K562 (cell line): ENCODE measurements at regions not wholly inside any gene's neighbourhood (a gene's known extent, or its start where the extent isn't known, plus 50 kb on each side); places are given as distances from the start of the nearest gene placed in this dataset.

Experiments used
- ATAC-seq: fragments of 200-7000 bp; cut with Tn5 transposase; 3 replicates; pipeline ENCODE4 v1.9.1; 2020; ENCODE audit warnings: moderate library complexity
- BruUV-seq: library from RNA; stranded (reverse); fragments of 400-500 nt; replicated peaks from 2 replicates; lab custom pipeline; 2021; lab: Mats Ljungman, UMichigan
- CTCF ChIA-PET: fragments of 300-600 bp; formaldehyde crosslinking; extraction: SDS; loops from one replicate; lab custom pipeline; 2021; ENCODE audit warnings: low intra/inter-chr PET ratio; lab: Yijun Ruan, JAX
- POLR2A ChIA-PET: fragments of 300-600, 350-650 bp; sonication (Branson Sonifier 250); formaldehyde crosslinking; extraction: SDS; loops from one replicate; lab custom pipeline; 2021; ENCODE audit warnings: antibody characterized with exemption, inconsistent platforms; lab: Yijun Ruan, JAX
- DNase-seq, 4 experiments: peaks; one replicate each; pipeline versions ENCODE4 v3.0.0 to v3.0.0-alpha.2; 2011 to 2018; ENCODE audit warnings: low spot score in 3 of 4, mixed read lengths in 3 of 4; ENCODE audit errors: extremely low read depth in 1 of 4
- FAIRE-seq: peaks from 2 replicates; lab custom pipeline; 2011; peaks lifted over from hg19 to GRCh38; lab: Jason Lieb, UNC
- H2AFZ ChIP-seq: 2 replicates; pipeline ENCODE4 v1.6.0; 2011; ENCODE audit warnings: low read depth, low read length, control low read depth, inconsistent platforms
- H3K27ac ChIP-seq: fragments of 200-600 bp; 3 replicates; pipeline ENCODE4 v1.8.0; 2011; ENCODE audit warnings: low read depth, mild to moderate bottlenecking, control low read depth, inconsistent platforms, low read length, moderate library complexity, mixed read lengths; ENCODE audit errors: extremely low read depth
- H3K27me3 ChIP-seq, 2 experiments: fragments of 300-600 bp in 1 of 2; 2 replicates in 1 of 2; 3 replicates in 1 of 2; pipeline versions ENCODE4 v1.6.0 to v1.8.0; 2011; ENCODE audit warnings: inconsistent platforms in 2 of 2, low read length in 2 of 2, mild to moderate bottlenecking in 1 of 2, mixed read lengths in 1 of 2, moderate library complexity in 1 of 2; ENCODE audit not compliant: control insufficient read depth in 2 of 2, insufficient read depth in 2 of 2
- H3K36me3 ChIP-seq: fragments of 300-600 bp; 3 replicates; pipeline ENCODE4 v1.8.0; 2011; ENCODE audit warnings: mild to moderate bottlenecking, low read length, inconsistent platforms; ENCODE audit not compliant: control insufficient read depth, insufficient read depth
- H3K4me1 ChIP-seq, 2 experiments: fragments of 200-600 bp in 1 of 2; replicated peaks in 1 of 2; 2 replicates in 1 of 2; 3 replicates in 1 of 2; pipeline versions ENCODE4 v1.5.1 to v1.8.0; 2011; ENCODE audit warnings: inconsistent platforms in 2 of 2, low read length in 2 of 2, mild to moderate bottlenecking in 1 of 2, mixed read lengths in 1 of 2, moderate library complexity in 1 of 2; ENCODE audit not compliant: control insufficient read depth in 2 of 2, insufficient read depth in 2 of 2
- H3K4me2 ChIP-seq: 2 replicates; pipeline ENCODE4 v1.6.1; 2011; ENCODE audit warnings: low read length, control low read depth, inconsistent platforms, mixed read lengths; ENCODE audit not compliant: insufficient read depth
- H3K4me3 ChIP-seq: fragments of 200-600 bp; sonication (generic), shearing (Covaris generic); 2 replicates; pipeline ENCODE4 v1.5.1; 2016; ENCODE audit warnings: control low read depth, inconsistent platforms
- H3K79me2 ChIP-seq: fragments of 200-600 bp; 3 replicates; pipeline ENCODE4 v1.8.0; 2011; ENCODE audit warnings: low read length, inconsistent platforms; ENCODE audit not compliant: control insufficient read depth, insufficient read depth
- H3K9ac ChIP-seq, 2 experiments: 2 replicates each; pipeline versions ENCODE4 v1.6.0 to v1.6.1; 2011; ENCODE audit warnings: low read depth in 2 of 2, low read length in 2 of 2, control low read depth in 1 of 2, inconsistent platforms in 1 of 2, mild to moderate bottlenecking in 1 of 2, mixed read lengths in 1 of 2; ENCODE audit not compliant: insufficient read depth in 1 of 2
- H3K9me1 ChIP-seq: one replicate; pipeline ENCODE4 v1.6.0; 2011; ENCODE audit warnings: inconsistent platforms, mild to moderate bottlenecking, low read length, moderate library complexity; ENCODE audit not compliant: control insufficient read depth, insufficient read depth
- H3K9me3 ChIP-seq: replicated peaks from 2 replicates; pipeline ENCODE4 v1.5.1; 2011; ENCODE audit warnings: low read depth, low read length, inconsistent platforms; ENCODE audit not compliant: control insufficient read depth, insufficient read depth
- H4K20me1 ChIP-seq: replicated peaks from 2 replicates; pipeline ENCODE4 v1.6.1; 2011; ENCODE audit warnings: low read length, inconsistent platforms, mixed read lengths; ENCODE audit not compliant: control insufficient read depth, insufficient read depth
- JUN ChIP-seq, 2 experiments: sonication (generic) in 1 of 2; formaldehyde crosslinking in 1 of 2; IDR thresholded peaks; 2 replicates each; pipeline versions ENCODE4 v1.6.1 to v1.8.0; 2012 to 2022; ENCODE audit warnings: borderline replicate concordance in 2 of 2, mild to moderate bottlenecking in 2 of 2, improper control_type of control experiment in 1 of 2, low read depth in 1 of 2, low read length in 1 of 2, missing genetic modification reagents in 1 of 2
- JUND ChIP-seq, 2 experiments: IDR thresholded peaks; 2 replicates in 1 of 2; 3 replicates in 1 of 2; pipeline ENCODE4 v1.6.1; 2011; ENCODE audit warnings: borderline replicate concordance in 2 of 2, low read depth in 2 of 2, low read length in 2 of 2, improper control_type of control experiment in 1 of 2, missing biosample characterization in 1 of 2, missing genetic modification characterization in 1 of 2, missing genetic modification reagents in 1 of 2
- SMARCB1 ChIP-seq: IDR thresholded peaks from 2 replicates; pipeline ENCODE4 v1.6.1; 2011; ENCODE audit warnings: improper control_type of control experiment, low read depth; ENCODE audit not compliant: insufficient read length
- WGBS: fragments of 100-300 bp; shearing (Covaris generic); methylation state at CpG from one replicate; pipeline ENCODE4 v1.1.6; 2016; ENCODE audit warnings: low coverage, mixed read lengths; ENCODE audit not compliant: insufficient coverage; ENCODE audit errors: missing lambda C conversion rate; 5-methylcytosine and 5-hydroxymethylcytosine counted together
- in situ Hi-C: fragments of 300-500 bp; cut with MboI; formaldehyde crosslinking; loops from 4 replicates; pipeline ENCODE4 v1.15.0; 2018; ENCODE audit warnings: inconsistent platforms, mixed read lengths
- intact Hi-C: fragments of 100-400 bp; cut with micrococcal nuclease; formaldehyde crosslinking; loops from 2 replicates; pipeline ENCODE4 v1.14.2; 2022
- TF ChIP-seq, protein P1 (sequence below): sonication (generic); formaldehyde crosslinking; IDR thresholded peaks from 2 replicates; pipeline ENCODE4 v1.8.0; 2023; ENCODE audit warnings: mild to moderate bottlenecking, missing genetic modification reagents
- TF ChIP-seq, protein P2 (sequence below): fragments of 450-650 bp; formaldehyde crosslinking; conservative IDR thresholded peaks from 2 replicates; pipeline ENCODE4 v1.4.0; 2022; ENCODE audit warnings: mild to moderate bottlenecking, missing genetic modification characterization
- TF ChIP-seq, protein P3 (sequence below): sonication (generic); formaldehyde crosslinking; IDR thresholded peaks from 2 replicates; pipeline ENCODE4 v1.8.1; 2023; ENCODE audit warnings: missing genetic modification reagents, mild to moderate bottlenecking, borderline replicate concordance

DNA sequence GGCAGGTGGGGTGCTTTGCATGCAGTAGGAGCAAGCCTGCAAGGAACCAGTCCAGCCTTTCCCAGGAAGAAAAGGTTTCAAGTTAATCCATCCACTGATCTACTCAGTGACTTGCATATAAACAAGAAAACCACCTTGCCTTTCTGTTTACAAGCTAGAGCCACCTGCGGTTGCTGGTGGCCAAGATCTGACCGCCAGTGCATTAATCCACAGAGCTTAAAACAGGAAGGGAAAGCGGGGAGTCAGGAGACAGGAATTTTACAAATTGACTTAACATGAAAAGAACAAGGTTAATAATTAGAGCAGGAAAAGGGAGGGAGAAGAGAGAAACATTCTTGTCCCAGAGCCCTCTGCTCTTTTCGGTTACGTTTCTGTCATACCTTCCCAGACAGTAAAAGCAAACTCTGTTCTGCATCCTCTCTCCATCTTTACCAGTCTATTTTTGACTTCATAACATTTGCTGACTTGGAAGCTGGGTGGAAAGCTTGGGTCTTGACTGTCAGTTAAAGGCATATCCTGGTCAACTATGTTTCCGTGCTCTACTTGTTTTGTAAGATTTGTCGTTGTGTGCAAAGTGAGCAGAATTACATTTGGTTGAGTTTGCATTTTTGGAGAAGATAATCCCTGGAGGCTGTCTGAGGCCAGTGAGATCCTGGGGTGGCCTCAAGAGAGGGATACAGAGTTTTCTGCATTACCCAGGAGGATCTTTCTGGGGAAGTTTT is 760.6 kb downstream of the EFNB2 start:
- Histone ChIP-seq H4K20me1 (no peaks in the 10 kb centered on the region), H3K9ac (no peak overlapping the region), H3K27ac (no peak overlapping the region), H3K4me2 (no peak overlapping the region), H3K27me3 (no peaks in the 10 kb centered on the region), H3K4me3 (no peak overlapping the region), H3K4me1 (no peaks in the 10 kb centered on the region), H3K9me1 (no peaks in the 10 kb centered on the region), H3K79me2 (no peaks in the 10 kb centered on the region), H2AFZ (no peak overlapping the region), H3K9me3 (no peaks in the 10 kb centered on the region), H3K36me3 (no peaks in the 10 kb centered on the region)
- no TSS peak for BruUV-seq
- CTCF ChIA-PET, result no interaction called here
- intact Hi-C loops (no loop called here), in situ Hi-C loops (no loop called here)
- 0% methylated on average over 3 of the region's 7 CpGs for WGBS
- DNase-seq (no peak), FAIRE-seq (no peak), ATAC-seq (no peak)
- POLR2A ChIA-PET, result no interaction called here
- TF ChIP-seq, protein P1, sequence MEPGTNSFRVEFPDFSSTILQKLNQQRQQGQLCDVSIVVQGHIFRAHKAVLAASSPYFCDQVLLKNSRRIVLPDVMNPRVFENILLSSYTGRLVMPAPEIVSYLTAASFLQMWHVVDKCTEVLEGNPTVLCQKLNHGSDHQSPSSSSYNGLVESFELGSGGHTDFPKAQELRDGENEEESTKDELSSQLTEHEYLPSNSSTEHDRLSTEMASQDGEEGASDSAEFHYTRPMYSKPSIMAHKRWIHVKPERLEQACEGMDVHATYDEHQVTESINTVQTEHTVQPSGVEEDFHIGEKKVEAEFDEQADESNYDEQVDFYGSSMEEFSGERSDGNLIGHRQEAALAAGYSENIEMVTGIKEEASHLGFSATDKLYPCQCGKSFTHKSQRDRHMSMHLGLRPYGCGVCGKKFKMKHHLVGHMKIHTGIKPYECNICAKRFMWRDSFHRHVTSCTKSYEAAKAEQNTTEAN (CRISPR knock-in tag), result no peak
- no peak for TF ChIP-seq JUND (IDR thresholded peaks at IDR 0.05; ENCODE audit: borderline replicate concordance, low read depth, low read length)
- no peak for TF ChIP-seq JUND (tag; IDR thresholded peaks at IDR 0.05; ENCODE audit: borderline replicate concordance, low read depth, low read length)
- TF ChIP-seq, protein P2, sequence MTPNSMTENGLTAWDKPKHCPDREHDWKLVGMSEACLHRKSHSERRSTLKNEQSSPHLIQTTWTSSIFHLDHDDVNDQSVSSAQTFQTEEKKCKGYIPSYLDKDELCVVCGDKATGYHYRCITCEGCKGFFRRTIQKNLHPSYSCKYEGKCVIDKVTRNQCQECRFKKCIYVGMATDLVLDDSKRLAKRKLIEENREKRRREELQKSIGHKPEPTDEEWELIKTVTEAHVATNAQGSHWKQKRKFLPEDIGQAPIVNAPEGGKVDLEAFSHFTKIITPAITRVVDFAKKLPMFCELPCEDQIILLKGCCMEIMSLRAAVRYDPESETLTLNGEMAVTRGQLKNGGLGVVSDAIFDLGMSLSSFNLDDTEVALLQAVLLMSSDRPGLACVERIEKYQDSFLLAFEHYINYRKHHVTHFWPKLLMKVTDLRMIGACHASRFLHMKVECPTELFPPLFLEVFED (CRISPR knock-in tag), result no peak
- TF ChIP-seq, protein P3, sequence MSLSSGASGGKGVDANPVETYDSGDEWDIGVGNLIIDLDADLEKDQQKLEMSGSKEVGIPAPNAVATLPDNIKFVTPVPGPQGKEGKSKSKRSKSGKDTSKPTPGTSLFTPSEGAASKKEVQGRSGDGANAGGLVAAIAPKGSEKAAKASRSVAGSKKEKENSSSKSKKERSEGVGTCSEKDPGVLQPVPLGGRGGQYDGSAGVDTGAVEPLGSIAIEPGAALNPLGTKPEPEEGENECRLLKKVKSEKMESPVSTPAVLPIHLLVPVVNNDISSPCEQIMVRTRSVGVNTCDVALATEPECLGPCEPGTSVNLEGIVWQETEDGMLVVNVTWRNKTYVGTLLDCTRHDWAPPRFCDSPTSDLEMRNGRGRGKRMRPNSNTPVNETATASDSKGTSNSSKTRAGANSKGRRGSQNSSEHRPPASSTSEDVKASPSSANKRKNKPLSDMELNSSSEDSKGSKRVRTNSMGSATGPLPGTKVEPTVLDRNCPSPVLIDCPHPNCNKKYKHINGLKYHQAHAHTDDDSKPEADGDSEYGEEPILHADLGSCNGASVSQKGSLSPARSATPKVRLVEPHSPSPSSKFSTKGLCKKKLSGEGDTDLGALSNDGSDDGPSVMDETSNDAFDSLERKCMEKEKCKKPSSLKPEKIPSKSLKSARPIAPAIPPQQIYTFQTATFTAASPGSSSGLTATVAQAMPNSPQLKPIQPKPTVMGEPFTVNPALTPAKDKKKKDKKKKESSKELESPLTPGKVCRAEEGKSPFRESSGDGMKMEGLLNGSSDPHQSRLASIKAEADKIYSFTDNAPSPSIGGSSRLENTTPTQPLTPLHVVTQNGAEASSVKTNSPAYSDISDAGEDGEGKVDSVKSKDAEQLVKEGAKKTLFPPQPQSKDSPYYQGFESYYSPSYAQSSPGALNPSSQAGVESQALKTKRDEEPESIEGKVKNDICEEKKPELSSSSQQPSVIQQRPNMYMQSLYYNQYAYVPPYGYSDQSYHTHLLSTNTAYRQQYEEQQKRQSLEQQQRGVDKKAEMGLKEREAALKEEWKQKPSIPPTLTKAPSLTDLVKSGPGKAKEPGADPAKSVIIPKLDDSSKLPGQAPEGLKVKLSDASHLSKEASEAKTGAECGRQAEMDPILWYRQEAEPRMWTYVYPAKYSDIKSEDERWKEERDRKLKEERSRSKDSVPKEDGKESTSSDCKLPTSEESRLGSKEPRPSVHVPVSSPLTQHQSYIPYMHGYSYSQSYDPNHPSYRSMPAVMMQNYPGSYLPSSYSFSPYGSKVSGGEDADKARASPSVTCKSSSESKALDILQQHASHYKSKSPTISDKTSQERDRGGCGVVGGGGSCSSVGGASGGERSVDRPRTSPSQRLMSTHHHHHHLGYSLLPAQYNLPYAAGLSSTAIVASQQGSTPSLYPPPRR, result no peak
- TF ChIP-seq JUN (IDR thresholded peaks at IDR 0.05; ENCODE audit: borderline replicate concordance, low read depth, low read length), result no peak
- TF ChIP-seq JUN (CRISPR knock-in tag; IDR thresholded peaks at IDR 0.05; ENCODE audit: borderline replicate concordance), result no peak
- TF ChIP-seq SMARCB1, result no peak
